SIG-M5 treated with dmso at 0.1 percent for 504 hours (cell line): ENCODE measurements at regions not wholly inside any gene's neighbourhood (a gene's known extent, or its start where the extent isn't known, plus 50 kb on each side); places are given as distances from the start of the nearest gene placed in this dataset.
"Not testable (repeated sequence)": the region's sequence is repeated elsewhere in the genome, so short reads cannot be mapped to it uniquely, and the experiment has no call there.

Experiments used
- DNase-seq: peaks from one replicate; lab custom pipeline; 2025; ENCODE audit not compliant: unreplicated experiment; lab: John Stamatoyannopoulos, UW

GRCh38 chr19:30955112-30956104 lies 393.8 kb downstream of the TSHZ3 start:
- DNase-seq = no peak

GRCh38 chr19:30944276-30944932 lies 404.8 kb downstream of the TSHZ3 start:
- not testable (repeated sequence) for DNase-seq

- DNase-seq = no peak
Measured at GRCh38 chr19:30943101-30943843, 406.0 kb downstream of the TSHZ3 start.

GRCh38 chr19:30942636-30943035 lies 406.6 kb downstream of the TSHZ3 start:
- no peak for DNase-seq

GRCh38 chr19:30941591-30941990 lies 407.6 kb downstream of the TSHZ3 start:
- no peak for DNase-seq

GRCh38 chr19:30936276-30936675 lies 413.0 kb downstream of the TSHZ3 start:
- no peak for DNase-seq

GRCh38 chr19:30935146-30935545 lies 414.1 kb downstream of the TSHZ3 start:
- no peak for DNase-seq

GRCh38 chr19:30933454-30933853 lies 415.8 kb downstream of the TSHZ3 start:
- DNase-seq = not testable (repeated sequence)

- no peak for DNase-seq
Measured at GRCh38 chr19:30932854-30933253, 416.4 kb downstream of the TSHZ3 start.

GRCh38 chr19:30930941-30931706 lies 418.1 kb downstream of the TSHZ3 start:
- DNase-seq = no peak

- DNase-seq = no peak
Measured at GRCh38 chr19:30927705-30928104, 421.5 kb downstream of the TSHZ3 start.

- no peak for DNase-seq
Measured at GRCh38 chr19:30924670-30925069, 424.6 kb downstream of the TSHZ3 start.

- DNase-seq = no peak
Measured at GRCh38 chr19:30924069-30924636, 425.1 kb downstream of the TSHZ3 start.

- DNase-seq = no peak
Measured at GRCh38 chr19:30923621-30924020, 425.6 kb downstream of the TSHZ3 start.

- no peak for DNase-seq
Measured at GRCh38 chr19:30923096-30923495, 426.1 kb downstream of the TSHZ3 start.

- DNase-seq = no peak
Measured at GRCh38 chr19:30920222-30920621, 429.0 kb downstream of the TSHZ3 start.

- DNase-seq = no peak
Measured at GRCh38 chr19:30919737-30920136, 429.5 kb downstream of the TSHZ3 start.

GRCh38 chr19:30916238-30916637 lies 433.0 kb downstream of the TSHZ3 start:
- no peak for DNase-seq

- no peak for DNase-seq
Measured at GRCh38 chr19:30911491-30911890, 437.7 kb downstream of the TSHZ3 start.

- no peak for DNase-seq
Measured at GRCh38 chr19:30910485-30911240, 438.6 kb downstream of the TSHZ3 start.
